ENCODE measurements at regions not wholly inside any gene's neighbourhood (a gene's known extent, or its start where the extent isn't known, plus 50 kb on each side); places are given as distances from the start of the nearest gene placed in this dataset.
"Not testable (repeated sequence)": the region's sequence is repeated elsewhere in the genome, so short reads cannot be mapped to it uniquely, and the experiment has no call there.

GRCh38 chr15:38614621-38615020, 50.0 kb upstream of the RASGRP1 start:
- no peak for DNase-seq

- no peak for DNase-seq
These were observed 53.2 kb upstream of the RASGRP1 start for GRCh38 chr15:38617831-38618230.

GRCh38 chr15:38618242-38618955, 53.8 kb upstream of the RASGRP1 start:
- no peak for DNase-seq

- DNase-seq, result no peak
These were observed 55.5 kb upstream of the RASGRP1 start for GRCh38 chr15:38620098-38620497.

- no peak for DNase-seq
These were observed 56.4 kb upstream of the RASGRP1 start for GRCh38 chr15:38620851-38621594.

GRCh38 chr15:38622304-38622703, 57.7 kb upstream of the RASGRP1 start:
- no peak for DNase-seq

- DNase-seq, result no peak
These were observed 58.3 kb upstream of the RASGRP1 start for GRCh38 chr15:38622908-38623307.

GRCh38 chr15:38623744-38624143, 59.1 kb upstream of the RASGRP1 start:
- DNase-seq, result no peak

- DNase-seq, result no peak
These were observed 59.9 kb upstream of the RASGRP1 start for GRCh38 chr15:38624244-38625205.

GRCh38 chr15:38625886-38626285, 61.3 kb upstream of the RASGRP1 start:
- no peak for DNase-seq

- no peak for DNase-seq
These were observed 61.9 kb upstream of the RASGRP1 start for GRCh38 chr15:38626443-38627050.

- no peak for DNase-seq
These were observed 63.2 kb upstream of the RASGRP1 start for GRCh38 chr15:38627689-38628277.

GRCh38 chr15:38631119-38632075, 66.8 kb upstream of the RASGRP1 start:
- DNase-seq, result no peak

- DNase-seq, result no peak
These were observed 70.6 kb upstream of the RASGRP1 start for GRCh38 chr15:38635170-38635569.

GRCh38 chr15:38636597-38636996, 72.0 kb upstream of the RASGRP1 start:
- DNase-seq, result no peak

GRCh38 chr15:38638126-38638525, 73.5 kb upstream of the RASGRP1 start:
- DNase-seq, result no peak

- DNase-seq, result no peak
These were observed 74.2 kb upstream of the RASGRP1 start for GRCh38 chr15:38638811-38639210.

- DNase-seq, result no peak
These were observed 78.2 kb upstream of the RASGRP1 start for GRCh38 chr15:38642689-38643270.

GRCh38 chr15:38644353-38644752, 79.7 kb upstream of the RASGRP1 start:
- not testable (repeated sequence) for DNase-seq

GRCh38 chr15:38646716-38647115, 82.1 kb upstream of the RASGRP1 start:
- DNase-seq, result no peak

- no peak for DNase-seq
These were observed 83.1 kb upstream of the RASGRP1 start for GRCh38 chr15:38647683-38648082.

All from SIG-M5 (cell line).